MM.1S (cell line): ENCODE measurements at regions not wholly inside any gene's neighbourhood (a gene's known extent, or its start where the extent isn't known, plus 50 kb on each side); places are given as distances from the start of the nearest gene placed in this dataset.

Source experiments
- CTCF ChIP-seq: fragments of 300-600 bp; sonication (generic); IDR thresholded peaks from 2 replicates; pipeline ENCODE4 v1.5.1; 2016; ENCODE audit warnings: antibody characterized with exemption, low read length, mixed read lengths
- EZH2 ChIP-seq: fragments of 300-600 bp; sonication (generic); optimal IDR thresholded peaks from 2 replicates; pipeline ENCODE3; 2017; ENCODE audit warnings: low read depth, mild to moderate bottlenecking, antibody characterized with exemption, low read length, mixed read lengths
- EZH2phosphoT487 ChIP-seq: fragments of 300-600 bp; sonication (generic); IDR thresholded peaks from 2 replicates; pipeline ENCODE4 v1.6.1; 2018; ENCODE audit warnings: antibody characterized with exemption, low read length

GRCh38 chr6:159590835-159591234 lies 102.2 kb downstream of the SOD2 start:
- TF ChIP-seq CTCF (no peak), EZH2phosphoT487 (no peak), EZH2 (no peak)
